Endothelial cell of umbilical vein (primary cell): ENCODE measurements at regions not wholly inside any gene's neighbourhood (a gene's known extent, or its start where the extent isn't known, plus 50 kb on each side); places are given as distances from the start of the nearest gene placed in this dataset.

Source experiments
- BruUV-seq: library from RNA; stranded (reverse); fragments of 400-500 nt; replicated peaks from 2 replicates; lab custom pipeline; 2021; lab: Mats Ljungman, UMichigan
- CTCF ChIA-PET: fragments of 300-600, 350-600 bp; sonication (Branson Sonifier 250); formaldehyde crosslinking; loops from one replicate; lab custom pipeline; 2021; ENCODE audit warnings: antibody characterized with exemption, inconsistent platforms; lab: Charles Lee
- POLR2A ChIA-PET: fragments of 300-600, 350-600 bp; sonication (Branson Sonifier 250); formaldehyde crosslinking; loops from one replicate; lab custom pipeline; 2021; ENCODE audit warnings: antibody characterized with exemption, inconsistent platforms; lab: Charles Lee
- DNase-seq: peaks from one replicate; pipeline ENCODE4 v3.0.0-alpha.2; 2011; ENCODE audit warnings: low read depth, low spot score
- FAIRE-seq: peaks from 2 replicates; lab custom pipeline; 2011; peaks lifted over from hg19 to GRCh38; lab: Jason Lieb, UNC
- H2AFZ ChIP-seq: 2 replicates; pipeline ENCODE4 v1.6.0; 2012; ENCODE audit warnings: low read depth, low read length, control low read depth, inconsistent platforms
- H3K27ac ChIP-seq: 2 replicates; pipeline ENCODE4 v1.5.1; 2011; ENCODE audit warnings: low read depth, mild to moderate bottlenecking, control low read depth, low read length, moderate library complexity; ENCODE audit not compliant: insufficient read depth
- H3K27me3 ChIP-seq, 2 experiments: 2 replicates each; pipeline versions ENCODE4 v1.6.0 to v1.6.1; 2011; ENCODE audit warnings: low read length in 2 of 2, mixed read lengths in 1 of 2; ENCODE audit not compliant: control insufficient read depth in 2 of 2, insufficient read depth in 2 of 2
- H3K36me3 ChIP-seq, 2 experiments: 2 replicates in 1 of 2; 3 replicates in 1 of 2; pipeline ENCODE4 v1.5.1; 2011; ENCODE audit warnings: low read length in 2 of 2, mild to moderate bottlenecking in 1 of 2, moderate library complexity in 1 of 2; ENCODE audit not compliant: control insufficient read depth in 2 of 2, insufficient read depth in 2 of 2; ENCODE audit errors: extremely low read depth in 1 of 2
- H3K4me1 ChIP-seq: 3 replicates; pipeline ENCODE4 v1.5.1; 2011; ENCODE audit warnings: mild to moderate bottlenecking, low read length; ENCODE audit not compliant: control insufficient read depth, insufficient read depth; ENCODE audit errors: extremely low read depth
- H3K4me2 ChIP-seq: 2 replicates; pipeline ENCODE4 v1.6.1; 2011; ENCODE audit warnings: low read length, control low read depth, mixed read lengths; ENCODE audit not compliant: insufficient read depth
- H3K4me3 ChIP-seq, 3 experiments: fragments of 200-600 bp in 1 of 3; sonication (generic), shearing (Covaris generic) in 1 of 3; replicated peaks in 1 of 3; 2 replicates each; pipeline ENCODE4 v1.5.1; 2011 to 2016; ENCODE audit warnings: control low read depth in 3 of 3, low read length in 3 of 3, mild to moderate bottlenecking in 2 of 3, inconsistent platforms in 1 of 3, low read depth in 1 of 3, moderate library complexity in 1 of 3; ENCODE audit not compliant: insufficient read depth in 1 of 3
- H3K79me2 ChIP-seq: 2 replicates; pipeline ENCODE4 v1.6.0; 2012; ENCODE audit warnings: low read length, inconsistent platforms; ENCODE audit not compliant: control insufficient read depth, insufficient read depth
- H3K9ac ChIP-seq: replicated peaks from 2 replicates; pipeline ENCODE3; 2011; ENCODE audit warnings: low read length, control low read depth; ENCODE audit not compliant: insufficient read depth; ENCODE audit errors: extremely low read depth
- H3K9me1 ChIP-seq: replicated peaks from 3 replicates; pipeline ENCODE4 v1.6.0; 2011; ENCODE audit warnings: mild to moderate bottlenecking, low read length; ENCODE audit not compliant: control insufficient read depth, insufficient read depth; ENCODE audit errors: extremely low read depth
- H3K9me3 ChIP-seq: replicated peaks from 2 replicates; pipeline ENCODE4 v1.5.1; 2012; ENCODE audit warnings: low read length, inconsistent platforms; ENCODE audit not compliant: control insufficient read depth, insufficient read depth
- H4K20me1 ChIP-seq: replicated peaks from 2 replicates; pipeline ENCODE3; 2011; ENCODE audit warnings: mild to moderate bottlenecking, low read length; ENCODE audit not compliant: control insufficient read depth, insufficient read depth; ENCODE audit errors: extremely low read depth
- CTCF ChIP-seq, 2 donors: IDR thresholded peaks; 1 replicate in 1 of 2; 2 replicates in 1 of 2; pipeline ENCODE4 v1.5.1; 2011; ENCODE audit warnings: low read length in 2 of 2, mild to moderate bottlenecking in 2 of 2, moderate library complexity in 2 of 2, control low read depth in 1 of 2, inconsistent platforms in 1 of 2, low read depth in 1 of 2; ENCODE audit not compliant: insufficient read depth in 1 of 2; ENCODE audit errors: extremely low read depth in 1 of 2
- EZH2 ChIP-seq: IDR thresholded peaks from 2 replicates; pipeline ENCODE4 v1.6.1; 2012; ENCODE audit warnings: borderline replicate concordance, low read depth, mild to moderate bottlenecking, moderate library complexity, low read length, inconsistent platforms; ENCODE audit not compliant: severe bottlenecking
- FOS ChIP-seq: IDR thresholded peaks from 2 replicates; pipeline ENCODE4 v1.6.1; 2011; ENCODE audit warnings: mild to moderate bottlenecking, low read length, moderate library complexity, borderline replicate concordance; ENCODE audit not compliant: insufficient read depth
- GATA2 ChIP-seq: IDR thresholded peaks from 2 replicates; pipeline ENCODE4 v1.7.0; 2011; ENCODE audit warnings: low read depth, mild to moderate bottlenecking, moderate library complexity, mixed read lengths, low read length; ENCODE audit not compliant: insufficient read length, insufficient read depth
- JUN ChIP-seq: IDR thresholded peaks from 2 replicates; pipeline ENCODE4 v1.6.1; 2011; ENCODE audit warnings: borderline replicate concordance, low read depth; ENCODE audit not compliant: insufficient read length, insufficient read depth
- MAX ChIP-seq: IDR thresholded peaks from 2 replicates; pipeline ENCODE4 v1.6.1; 2011; ENCODE audit not compliant: insufficient read depth, insufficient read length
- MYC ChIP-seq: IDR thresholded peaks from one replicate; pipeline ENCODE4 v1.6.1; 2011; ENCODE audit warnings: mild to moderate bottlenecking, low read depth, low read length
- POLR2A ChIP-seq: IDR thresholded peaks from 2 replicates; pipeline ENCODE4 v1.6.1; 2012; ENCODE audit warnings: low read depth, mild to moderate bottlenecking, control low read depth, low read length
- POLR2AphosphoS5 ChIP-seq: IDR thresholded peaks from 2 replicates; pipeline ENCODE4 v1.6.1; 2012; ENCODE audit warnings: low read depth, mild to moderate bottlenecking, control low read depth, low read length, moderate library complexity; ENCODE audit not compliant: insufficient read depth
- dilution Hi-C: fragments of 300-500 bp; cut with MboI; formaldehyde crosslinking; loops from one replicate; pipeline ENCODE4 v1.15.0; 2019; ENCODE audit warnings: low sequenced_read_pairs; ENCODE audit not compliant: extremely low pct_ligation_motif_present
- intact Hi-C: fragments of 100-400 bp; cut with micrococcal nuclease; formaldehyde crosslinking; loops from one replicate; pipeline ENCODE4 v1.10.0; 2022

- Histone ChIP-seq H3K4me1 (peaks cover 3% of the 10 kb centered on the region), H3K4me3 (no peak overlapping the region), H3K9me1 (no peaks in the 10 kb centered on the region), H2AFZ (no peak overlapping the region), H4K20me1 (no peaks in the 10 kb centered on the region), H3K4me2 (no peak overlapping the region), H3K36me3 (no peaks in the 10 kb centered on the region), H3K9me3 (no peaks in the 10 kb centered on the region), H3K27ac (no peak overlapping the region), H3K9ac (no peak overlapping the region), H3K27me3 (no peaks in the 10 kb centered on the region), H3K79me2 (no peaks in the 10 kb centered on the region)
- POLR2A ChIA-PET, result no interaction called here
- TF ChIP-seq POLR2AphosphoS5 (no peak), CTCF (IDR thresholded peaks at IDR 0.05; ENCODE audit: extremely low read depth in 1 of 2, insufficient read depth in 1 of 2, low read depth in 1 of 2, low read length in 2 of 2) (no peak), FOS (no peak), MAX (no peak), JUN (no peak), EZH2 (no peak), MYC (no peak), POLR2A (no peak), GATA2 (no peak)
- BruUV-seq, result no TSS peak
- dilution Hi-C loops, result no loop called here
- DNase-seq (no peak), FAIRE-seq (no peak)
- intact Hi-C loops, result no loop called here
- CTCF ChIA-PET, result no interaction called here
These were observed 54.7 kb downstream of the PTPRS start for GRCh38 chr19:5285955-5286354.
